DMS53 (cell line): ENCODE measurements at regions not wholly inside any gene's neighbourhood (a gene's known extent, or its start where the extent isn't known, plus 50 kb on each side); places are given as distances from the start of the nearest gene placed in this dataset.

Experiments
- DNase-seq: peaks from one replicate; lab custom pipeline; 2025; lab: John Stamatoyannopoulos, UW

DNA sequence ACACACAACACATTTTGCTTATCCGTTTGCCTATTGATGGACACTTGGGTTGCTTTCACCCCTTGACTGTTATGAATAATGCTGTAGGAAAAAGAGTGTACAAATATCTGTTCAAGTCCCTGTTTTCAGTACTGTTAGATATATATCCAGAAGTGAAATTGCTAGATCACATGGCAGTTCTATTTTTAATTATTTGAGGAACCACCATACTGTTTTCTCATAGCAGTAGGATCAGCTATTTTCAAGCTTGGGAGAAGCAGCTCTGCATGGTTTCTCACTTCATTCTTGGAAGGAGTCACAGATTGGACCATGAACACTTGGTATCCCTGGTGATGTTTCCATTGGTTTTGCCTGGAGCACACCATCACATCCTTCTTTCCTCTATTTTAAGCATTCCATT is 114.4 kb upstream of the ZP4 start:
- no peak for DNase-seq

DNA sequence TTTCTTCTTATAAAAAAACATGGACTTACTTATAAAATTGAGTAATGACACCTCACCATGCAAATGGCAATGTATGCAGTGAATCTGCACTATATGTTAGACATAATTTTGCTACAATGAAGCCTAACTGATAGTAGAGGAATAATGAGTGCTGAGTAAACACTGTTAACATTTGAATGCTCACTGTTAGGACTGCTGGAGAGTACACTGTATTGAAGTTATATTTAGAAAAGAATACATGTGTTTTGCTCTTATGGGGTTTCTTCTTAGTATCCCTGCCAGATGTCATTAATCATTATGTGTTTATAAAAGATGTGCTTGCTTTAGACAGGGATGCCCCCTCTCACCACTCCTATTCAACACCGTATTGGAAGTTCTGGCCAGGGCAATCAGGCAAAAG is 111.1 kb upstream of the ZP4 start:
- DNase-seq: no peak

GRCh38 chr1:237999426-238000052 is 108.8 kb upstream of the ZP4 start:
- DNase-seq: no peak

DNA sequence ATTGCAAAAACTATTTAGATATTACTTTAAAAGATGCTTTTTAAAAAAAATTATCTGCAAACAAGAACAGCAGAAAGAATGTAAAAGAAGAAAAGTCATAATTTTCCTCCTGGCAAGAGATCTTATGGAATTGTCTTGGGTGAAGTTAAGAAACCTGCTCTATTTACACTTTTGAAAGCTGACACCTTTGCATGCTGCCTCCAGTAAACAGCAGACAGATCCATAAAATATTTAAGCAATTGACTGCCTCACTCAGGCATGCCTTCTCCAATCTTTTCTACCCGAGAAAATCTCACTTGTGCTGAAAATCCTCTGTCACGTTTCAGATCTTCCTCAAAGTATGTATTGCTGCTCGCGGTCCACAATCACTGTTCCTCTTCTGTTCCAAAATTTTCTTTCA is 107.9 kb upstream of the ZP4 start:
- no peak for DNase-seq

DNA sequence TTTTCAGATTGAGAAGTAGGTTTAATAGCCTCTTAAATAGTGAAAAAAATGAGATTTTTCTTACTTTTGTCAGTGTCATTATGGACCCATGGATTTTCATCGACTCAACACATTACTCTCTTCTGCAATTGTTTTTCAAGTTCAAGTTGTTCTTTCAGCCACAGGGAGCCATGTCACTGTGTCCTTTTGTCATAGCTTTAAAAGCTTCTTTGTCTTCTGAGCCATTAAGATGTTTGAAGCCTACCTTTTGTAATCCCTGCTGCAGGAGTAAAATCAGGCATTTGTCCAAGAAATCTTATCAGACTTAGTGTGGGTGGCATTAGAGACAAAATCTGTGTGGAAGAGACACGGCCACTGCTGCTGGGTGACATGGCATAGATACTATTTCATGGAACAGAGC is 92.8 kb upstream of the ZP4 start:
- no peak for DNase-seq

DNA sequence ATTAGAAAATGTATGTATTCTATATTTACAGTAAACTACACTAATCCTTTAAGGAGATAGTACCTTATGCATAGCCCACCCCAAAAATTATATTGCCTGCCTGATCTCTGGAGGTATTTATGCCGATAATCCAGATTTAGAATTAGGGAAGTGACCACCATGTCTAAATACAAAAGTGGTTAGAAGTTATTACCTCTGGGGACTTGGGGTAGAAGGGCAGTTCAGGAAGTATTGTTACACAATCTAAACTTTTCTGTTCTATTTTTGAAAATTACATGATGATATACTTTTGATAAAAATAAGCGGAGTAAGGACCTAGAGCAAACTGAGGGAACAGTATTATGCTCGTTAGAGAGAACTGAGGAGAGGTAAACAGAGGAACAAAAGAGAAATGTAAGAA is 90.5 kb upstream of the ZP4 start:
- no peak for DNase-seq

DNA sequence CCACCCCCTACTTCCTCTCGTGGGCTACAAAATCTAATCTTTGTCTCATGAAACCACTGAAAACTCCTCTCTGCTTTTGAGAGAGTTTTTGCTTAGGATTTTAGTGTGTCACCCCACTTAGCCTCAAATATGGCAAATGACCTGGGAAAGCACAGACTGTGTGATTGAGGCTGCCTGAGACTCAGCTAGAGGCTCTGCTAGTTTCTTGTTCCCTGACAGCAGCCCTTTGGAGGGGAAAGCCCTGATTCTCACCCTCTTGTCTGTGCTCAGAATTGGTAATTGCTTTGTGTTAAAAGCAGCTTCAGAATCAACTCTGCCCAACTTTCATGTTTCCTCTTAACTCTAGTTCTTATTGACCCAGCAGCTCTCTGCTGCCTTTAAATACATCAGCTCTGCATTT is 85.6 kb upstream of the ZP4 start:
- DNase-seq: no peak

DNA sequence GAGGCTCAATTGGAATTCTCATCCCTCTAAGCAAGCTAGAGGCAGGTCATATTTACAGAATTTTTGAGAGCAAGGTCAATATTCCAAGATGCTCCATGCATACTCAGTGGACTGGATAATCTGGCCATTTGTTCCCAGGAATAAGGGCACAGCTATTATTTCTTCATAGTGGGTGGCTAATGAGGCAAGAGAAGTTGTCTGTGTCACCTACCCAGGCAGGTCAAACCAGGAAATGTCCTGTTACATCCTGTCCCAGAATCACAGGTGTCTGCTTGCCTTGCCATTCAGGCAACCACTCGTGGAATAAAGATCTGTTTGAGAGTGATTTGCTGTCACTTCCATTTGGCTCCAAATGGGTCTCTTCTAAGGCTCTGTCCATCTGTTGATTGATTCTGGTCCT is 85.2 kb upstream of the ZP4 start:
- DNase-seq: peak; percentile 21

DNA sequence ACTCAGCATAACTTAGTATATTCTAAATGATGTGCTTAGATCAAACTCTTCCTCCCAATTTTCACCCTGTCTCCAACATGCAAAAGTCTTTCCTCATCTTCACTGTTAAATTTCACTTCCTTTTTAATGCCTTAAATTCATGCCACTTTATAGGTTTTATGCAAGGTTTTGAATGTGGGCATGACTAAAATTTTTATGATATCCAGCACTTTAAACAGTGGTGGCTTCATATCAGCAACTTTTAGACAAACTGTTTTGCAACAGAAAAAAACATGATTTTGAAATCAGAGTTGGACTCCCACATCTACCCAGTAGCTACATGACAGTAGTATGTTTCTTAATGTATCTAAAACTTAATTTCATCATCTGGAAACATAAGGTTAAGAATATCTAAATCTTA is 84.7 kb upstream of the ZP4 start:
- no peak for DNase-seq

DNA sequence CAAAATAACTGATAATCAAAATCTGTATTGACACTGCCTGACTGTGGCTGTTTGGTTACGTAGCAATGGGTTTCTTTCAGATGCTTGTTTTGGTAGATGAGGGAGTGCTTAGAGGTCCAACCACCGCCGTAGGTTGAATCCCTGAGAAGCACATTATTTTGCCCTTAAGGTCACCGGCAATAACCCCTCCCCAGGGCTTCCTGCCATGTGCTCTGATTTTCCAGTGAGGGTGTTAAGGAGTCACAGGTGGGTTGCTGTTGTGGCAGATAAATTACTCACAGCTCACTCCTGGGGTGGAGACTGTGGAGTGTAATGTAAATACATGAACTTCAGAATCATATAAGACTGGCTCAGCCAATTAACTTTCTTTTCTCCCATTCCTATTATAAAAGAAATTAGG is 81.5 kb upstream of the ZP4 start:
- DNase-seq: no peak

GRCh38 chr1:237962985-237963384 is 72.3 kb upstream of the ZP4 start:
- DNase-seq: no peak

DNA sequence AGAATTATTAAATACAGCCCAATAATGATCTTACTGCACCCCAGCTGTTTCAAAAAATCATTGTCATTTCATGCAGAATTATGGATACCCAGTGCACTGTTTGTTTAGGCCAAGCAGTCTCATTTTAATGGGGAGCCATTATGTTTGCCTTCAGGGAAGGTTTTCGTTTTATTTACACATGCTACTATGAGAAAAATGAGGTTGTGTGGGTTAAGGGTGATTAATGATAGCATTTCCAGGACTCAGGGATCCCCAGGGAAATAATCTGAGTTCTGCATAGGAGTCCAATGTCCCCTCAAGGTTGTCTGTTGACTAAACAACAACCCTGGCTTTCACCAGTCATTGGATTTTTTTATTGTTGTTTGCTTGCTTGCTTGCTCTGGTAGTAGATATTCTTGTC is 71.0 kb upstream of the ZP4 start:
- DNase-seq: no peak

DNA sequence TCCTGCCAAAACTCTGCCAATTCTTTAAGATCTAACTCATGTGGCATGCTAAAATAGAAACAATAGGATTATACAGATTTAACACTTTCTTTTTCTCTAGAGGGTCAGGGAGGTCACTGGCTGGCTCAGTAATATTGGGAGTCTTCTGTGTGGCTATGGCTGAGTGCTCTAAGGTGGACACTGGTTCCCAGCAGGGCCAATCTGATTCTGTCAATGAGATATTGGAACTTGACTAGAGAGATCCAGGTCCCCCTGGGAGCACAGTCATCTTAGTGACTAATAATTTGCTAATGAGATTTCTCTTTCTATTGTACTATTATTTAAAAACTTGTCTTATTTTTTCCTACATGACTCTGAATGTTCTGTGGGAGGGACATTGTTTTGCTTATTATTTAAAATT is 69.1 kb upstream of the ZP4 start:
- DNase-seq: no peak

DNA sequence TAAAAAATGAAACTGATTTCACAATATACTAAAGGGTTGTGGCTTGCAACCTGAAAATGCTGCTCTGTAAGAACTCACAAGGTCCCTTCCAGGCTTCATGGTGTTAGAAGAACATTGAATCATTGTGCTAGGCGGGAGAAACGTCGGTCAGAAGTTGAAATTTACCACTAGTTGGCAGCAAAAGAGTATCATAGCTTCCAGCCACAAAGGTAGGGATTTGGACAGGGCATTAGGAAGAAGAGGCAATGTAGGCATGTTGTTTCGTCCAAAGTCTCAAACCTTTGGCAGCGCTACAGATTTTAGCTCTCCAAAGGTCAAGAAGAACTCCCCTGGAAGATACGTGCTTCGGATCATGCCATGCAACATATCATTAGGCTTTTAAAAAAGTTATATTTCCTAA is 62.5 kb upstream of the ZP4 start:
- peak; percentile 30 for DNase-seq
